Mucosa of rectum (tissue), 2 donors: ENCODE measurements at regions not wholly inside any gene's neighbourhood (a gene's known extent, or its start where the extent isn't known, plus 50 kb on each side); places are given as distances from the start of the nearest gene placed in this dataset.

Experiments used
- H3K27ac ChIP-seq, 2 donors: one replicate each; pipeline ENCODE4 v1.7.0; 2013; ENCODE audit warnings: inconsistent platforms in 2 of 2, low read depth in 2 of 2, low read length in 2 of 2
- H3K27me3 ChIP-seq, 2 donors: one replicate each; pipeline ENCODE4 v1.7.0; 2013; ENCODE audit warnings: low read length in 2 of 2; ENCODE audit not compliant: control insufficient read depth in 2 of 2, insufficient read depth in 2 of 2
- H3K36me3 ChIP-seq, 2 donors: one replicate each; pipeline ENCODE4 v1.7.0; 2013; ENCODE audit warnings: low read length in 2 of 2; ENCODE audit not compliant: control insufficient read depth in 2 of 2, insufficient read depth in 2 of 2
- H3K4me1 ChIP-seq, 2 donors: one replicate each; pipeline ENCODE4 v1.7.0; 2013; ENCODE audit warnings: low read length in 2 of 2, mild to moderate bottlenecking in 1 of 2; ENCODE audit not compliant: control insufficient read depth in 2 of 2, insufficient read depth in 2 of 2
- H3K4me3 ChIP-seq, 2 donors: one replicate each; pipeline ENCODE4 v1.7.0; 2013; ENCODE audit warnings: low read length in 2 of 2
- H3K9ac ChIP-seq, 2 donors: one replicate each; pipeline ENCODE4 v1.7.0; 2013; ENCODE audit warnings: low read length in 2 of 2, low read depth in 1 of 2, mild to moderate bottlenecking in 1 of 2
- H3K9me3 ChIP-seq, 2 donors: one replicate each; pipeline ENCODE4 v1.7.0; 2013; ENCODE audit warnings: low read length in 2 of 2; ENCODE audit not compliant: control insufficient read depth in 2 of 2
- donor health status: healthy.
- donor health status: Normal muscosa, but diverticular disease.

- Histone ChIP-seq H3K9me3 (no peaks in the 10 kb centered on the region), H3K9ac (no peak overlapping the region), H3K27ac (no peak overlapping the region), H3K27me3 (no peaks in the 10 kb centered on the region), H3K4me1 (no peaks in the 10 kb centered on the region), H3K4me3 (no peak overlapping the region), H3K36me3 (no peaks in the 10 kb centered on the region)
Measured at GRCh38 chr11:112770033-112770432, 191.2 kb upstream of the NCAM1 start.

GRCh38 chr11:112770487-112770886 lies 190.7 kb upstream of the NCAM1 start:
- H3K4me3 ChIP-seq = no peak overlapping the region
- H3K27ac ChIP-seq = no peak overlapping the region
- no peaks in the 10 kb centered on the region for H3K9me3 ChIP-seq
- no peaks in the 10 kb centered on the region for H3K36me3 ChIP-seq
- H3K9ac ChIP-seq = no peak overlapping the region
- no peaks in the 10 kb centered on the region for H3K27me3 ChIP-seq
- no peaks in the 10 kb centered on the region for H3K4me1 ChIP-seq

- H3K9me3 ChIP-seq = no peaks in the 10 kb centered on the region
- H3K36me3 ChIP-seq = no peaks in the 10 kb centered on the region
- no peak overlapping the region for H3K4me3 ChIP-seq
- no peaks in the 10 kb centered on the region for H3K27me3 ChIP-seq
- no peak overlapping the region for H3K9ac ChIP-seq
- no peak overlapping the region for H3K27ac ChIP-seq
- H3K4me1 ChIP-seq = no peaks in the 10 kb centered on the region
Measured at GRCh38 chr11:112771851-112772250, 189.4 kb upstream of the NCAM1 start.

- Histone ChIP-seq H3K4me3 (no peak overlapping the region), H3K4me1 (no peaks in the 10 kb centered on the region), H3K27me3 (no peaks in the 10 kb centered on the region), H3K9ac (no peak overlapping the region), H3K9me3 (no peaks in the 10 kb centered on the region), H3K27ac (no peak overlapping the region), H3K36me3 (no peaks in the 10 kb centered on the region)
Measured at GRCh38 chr11:112773264-112773663, 188.0 kb upstream of the NCAM1 start.

GRCh38 chr11:112776834-112777233 lies 184.4 kb upstream of the NCAM1 start:
- no peak overlapping the region for H3K27ac ChIP-seq

GRCh38 chr11:112777283-112777751 lies 183.9 kb upstream of the NCAM1 start:
- no peak overlapping the region for H3K27ac ChIP-seq

More at GRCh38 chr11:112776834-112777233, 184.4 kb upstream of the NCAM1 start:
- Histone ChIP-seq H3K4me3 (no peak overlapping the region), H3K27me3 (no peaks in the 10 kb centered on the region), H3K9ac (no peak overlapping the region), H3K4me1 (no peaks in the 10 kb centered on the region), H3K36me3 (no peaks in the 10 kb centered on the region), H3K9me3 (no peaks in the 10 kb centered on the region)

GRCh38 chr11:112778091-112778876 lies 182.9 kb upstream of the NCAM1 start:
- no peak overlapping the region for H3K4me3 ChIP-seq
- no peaks in the 10 kb centered on the region for H3K36me3 ChIP-seq
- no peaks in the 10 kb centered on the region for H3K4me1 ChIP-seq
- H3K27ac ChIP-seq = no peak overlapping the region
- no peak overlapping the region for H3K9ac ChIP-seq
- H3K27me3 ChIP-seq = no peaks in the 10 kb centered on the region
- H3K9me3 ChIP-seq = no peaks in the 10 kb centered on the region

More at GRCh38 chr11:112777283-112777751, 183.9 kb upstream of the NCAM1 start:
- Histone ChIP-seq H3K4me3 (no peak overlapping the region), H3K36me3 (no peaks in the 10 kb centered on the region), H3K9me3 (no peaks in the 10 kb centered on the region), H3K4me1 (no peaks in the 10 kb centered on the region), H3K9ac (no peak overlapping the region), H3K27me3 (no peaks in the 10 kb centered on the region)

- H3K27me3 ChIP-seq = no peaks in the 10 kb centered on the region
- no peaks in the 10 kb centered on the region for H3K36me3 ChIP-seq
- H3K4me1 ChIP-seq = no peaks in the 10 kb centered on the region
- H3K9me3 ChIP-seq = no peaks in the 10 kb centered on the region
- no peak overlapping the region for H3K4me3 ChIP-seq
- H3K9ac ChIP-seq = no peak overlapping the region
- no peak overlapping the region for H3K27ac ChIP-seq
Measured at GRCh38 chr11:112778877-112779266, 182.3 kb upstream of the NCAM1 start.

GRCh38 chr11:112780351-112781087 lies 180.7 kb upstream of the NCAM1 start:
- H3K27ac ChIP-seq = no peak overlapping the region
- H3K4me1 ChIP-seq = no peaks in the 10 kb centered on the region
- H3K36me3 ChIP-seq = no peaks in the 10 kb centered on the region
- H3K27me3 ChIP-seq = no peaks in the 10 kb centered on the region
- H3K9me3 ChIP-seq = no peaks in the 10 kb centered on the region
- H3K9ac ChIP-seq = no peak overlapping the region
- H3K4me3 ChIP-seq = no peak overlapping the region

- Histone ChIP-seq H3K36me3 (no peaks in the 10 kb centered on the region), H3K27ac (no peak overlapping the region), H3K4me3 (no peak overlapping the region), H3K4me1 (no peaks in the 10 kb centered on the region), H3K9ac (no peak overlapping the region), H3K27me3 (no peaks in the 10 kb centered on the region), H3K9me3 (no peaks in the 10 kb centered on the region)
Measured at GRCh38 chr11:112783945-112784322, 177.3 kb upstream of the NCAM1 start.
